Neuronal stem cell (in vitro differentiated cells): ENCODE measurements at regions not wholly inside any gene's neighbourhood (a gene's known extent, or its start where the extent isn't known, plus 50 kb on each side); places are given as distances from the start of the nearest gene placed in this dataset.

Experiments used
- DNase-seq: peaks from one replicate; pipeline ENCODE4 v3.0.0-alpha.2; 2013; ENCODE audit warnings: low spot score
- H2AFZ ChIP-seq: one replicate; pipeline ENCODE4 v1.6.1; 2013; ENCODE audit warnings: mild to moderate bottlenecking, low read length, inconsistent platforms
- H2AK5ac ChIP-seq: 2 replicates; pipeline ENCODE4 v1.6.1; 2013; ENCODE audit warnings: low read depth, mild to moderate bottlenecking, inconsistent platforms, low read length, moderate library complexity, mixed read lengths
- H2BK120ac ChIP-seq: 2 replicates; pipeline ENCODE4 v1.6.1; 2013; ENCODE audit warnings: low read depth, mild to moderate bottlenecking, inconsistent platforms, low read length, moderate library complexity, mixed read lengths
- H2BK12ac ChIP-seq: one replicate; pipeline ENCODE4 v1.6.1; 2013; ENCODE audit warnings: low read length, inconsistent platforms
- H2BK15ac ChIP-seq: 2 replicates; pipeline ENCODE4 v1.6.1; 2013; ENCODE audit warnings: mild to moderate bottlenecking, low read length, inconsistent platforms, mixed read lengths
- H2BK5ac ChIP-seq: one replicate; pipeline ENCODE4 v1.6.1; 2013; ENCODE audit warnings: inconsistent platforms, mild to moderate bottlenecking, low read length, moderate library complexity
- H3K14ac ChIP-seq: one replicate; pipeline ENCODE4 v1.6.1; 2013; ENCODE audit warnings: low read length, inconsistent platforms
- H3K18ac ChIP-seq: 2 replicates; pipeline ENCODE4 v1.6.1; 2013; ENCODE audit warnings: low read length, inconsistent platforms
- H3K23ac ChIP-seq: 2 replicates; pipeline ENCODE4 v1.6.1; 2013; ENCODE audit warnings: low read depth, mild to moderate bottlenecking, mixed read lengths, low read length, inconsistent platforms; ENCODE audit not compliant: poor library complexity
- H3K27ac ChIP-seq: replicated peaks from 3 replicates; pipeline ENCODE4 v1.5.1; 2013; ENCODE audit warnings: low read length, inconsistent platforms
- H3K27me3 ChIP-seq, 3 experiments: 2 replicates each; pipeline ENCODE4 v1.6.1; 2013; ENCODE audit warnings: low read length in 3 of 3, mild to moderate bottlenecking in 2 of 3, inconsistent platforms in 1 of 3, low read depth in 1 of 3, mixed read lengths in 1 of 3, moderate library complexity in 1 of 3; ENCODE audit not compliant: control insufficient read depth in 3 of 3, insufficient read depth in 3 of 3
- H3K36me3 ChIP-seq, 2 donors: replicated peaks in 1 of 2; 2 replicates each; pipeline ENCODE4 v1.6.1; 2013; ENCODE audit warnings: low read length in 2 of 2; ENCODE audit not compliant: control insufficient read depth in 2 of 2, insufficient read depth in 2 of 2
- H3K4ac ChIP-seq: 2 replicates; pipeline ENCODE4 v1.6.1; 2013; ENCODE audit warnings: inconsistent platforms, mild to moderate bottlenecking, low read length, moderate library complexity
- H3K4me1 ChIP-seq, 2 donors: 1 replicate in 1 of 2; 2 replicates in 1 of 2; pipeline ENCODE4 v1.6.1; 2013; ENCODE audit warnings: low read length in 2 of 2, low read depth in 1 of 2; ENCODE audit not compliant: control insufficient read depth in 2 of 2, insufficient read depth in 1 of 2
- H3K4me2 ChIP-seq: one replicate; pipeline ENCODE4 v1.6.1; 2013; ENCODE audit warnings: mild to moderate bottlenecking, low read length, inconsistent platforms; ENCODE audit not compliant: insufficient read depth, poor library complexity, severe bottlenecking
- H3K4me3 ChIP-seq, 2 donors: 2 replicates each; pipeline ENCODE4 v1.5.1; 2013; ENCODE audit warnings: low read length in 2 of 2, mild to moderate bottlenecking in 2 of 2, inconsistent platforms in 1 of 2, moderate library complexity in 1 of 2
- H3K79me1 ChIP-seq: one replicate; pipeline ENCODE4 v1.6.1; 2013; ENCODE audit warnings: low read depth, mild to moderate bottlenecking, inconsistent platforms, low read length, moderate library complexity
- H3K9ac ChIP-seq: one replicate; pipeline ENCODE4 v1.6.1; 2013; ENCODE audit warnings: mild to moderate bottlenecking, low read depth, low read length, inconsistent platforms; ENCODE audit not compliant: poor library complexity
- H3K9me3 ChIP-seq, 2 donors: replicated peaks in 1 of 2; 2 replicates each; pipeline versions ENCODE3 to v1.6.1; 2013; ENCODE audit warnings: low read length in 2 of 2, mild to moderate bottlenecking in 2 of 2, inconsistent platforms in 1 of 2, low read depth in 1 of 2, mixed read lengths in 1 of 2, moderate library complexity in 1 of 2; ENCODE audit not compliant: control insufficient read depth in 2 of 2, insufficient read depth in 1 of 2
- H4K8ac ChIP-seq: one replicate; pipeline ENCODE4 v1.6.1; 2013; ENCODE audit warnings: low read depth, mild to moderate bottlenecking, inconsistent platforms, low read length, moderate library complexity
- H4K91ac ChIP-seq: one replicate; pipeline ENCODE4 v1.6.1; 2013; ENCODE audit warnings: low read length, low read depth, mild to moderate bottlenecking, inconsistent platforms; ENCODE audit not compliant: poor library complexity
- WGBS, 2 donors: extraction: QIAGEN DNeasy Blood & Tissue Kit; methylation state at CpG; one replicate each; pipeline ENCODE4 v1.1.7; 2013; ENCODE audit warnings: missing lambda C conversion rate in 2 of 2, mixed read lengths in 1 of 2; ENCODE audit not compliant: insufficient read length in 2 of 2, insufficient replicate concordance in 1 of 2; ENCODE audit errors: extremely low coverage in 2 of 2; 5-methylcytosine and 5-hydroxymethylcytosine counted together

GRCh38 chr6:121617388-121617787, 181.9 kb downstream of the GJA1 start:
- Histone ChIP-seq H3K9me3 (no peaks in the 10 kb centered on the region), H2AFZ (no peak overlapping the region), H3K23ac (no peak overlapping the region), H3K4me1 (peaks cover 0 to 2% of the 10 kb centered on the region in 2 donors), H3K27ac (no peak overlapping the region), H3K4me2 (no peak overlapping the region), H2BK5ac (no peak overlapping the region), H2AK5ac (no peak overlapping the region), H3K14ac (no peak overlapping the region), H2BK12ac (no peak overlapping the region), H2BK120ac (no peak overlapping the region), H3K4ac (no peak overlapping the region), H4K8ac (no peak overlapping the region), H3K36me3 (no peaks in the 10 kb centered on the region), H4K91ac (no peak overlapping the region), H3K9ac (no peak overlapping the region), H3K4me3 (no peak overlapping the region), H3K79me1 (no peaks in the 10 kb centered on the region), H3K27me3 (no peaks in the 10 kb centered on the region), H3K18ac (no peak overlapping the region), H2BK15ac (no peak overlapping the region)
- no peak for DNase-seq

GRCh38 chr6:121619013-121619412, 183.6 kb downstream of the GJA1 start:
- H3K79me1 ChIP-seq = no peaks in the 10 kb centered on the region
- no peak overlapping the region for H3K4me2 ChIP-seq
- no peaks in the 10 kb centered on the region for H3K9me3 ChIP-seq
- no peak overlapping the region for H4K8ac ChIP-seq
- peaks cover 0 to 2% of the 10 kb centered on the region in 2 donors for H3K4me1 ChIP-seq
- H3K36me3 ChIP-seq = no peaks in the 10 kb centered on the region
- no peak overlapping the region for H2AFZ ChIP-seq
- no peak overlapping the region for H3K27ac ChIP-seq
- no peak overlapping the region for H2BK5ac ChIP-seq
- no peaks in the 10 kb centered on the region for H3K27me3 ChIP-seq
- no peak overlapping the region for H3K23ac ChIP-seq
- no peak overlapping the region for H3K18ac ChIP-seq
- H3K9ac ChIP-seq = no peak overlapping the region
- WGBS, 2 donors = no CpG with 5 or more reads among the region's 2 CpGs
- no peak overlapping the region for H2BK120ac ChIP-seq
- no peak overlapping the region for H3K4ac ChIP-seq
- no peak for DNase-seq
- no peak overlapping the region for H2AK5ac ChIP-seq
- no peak overlapping the region for H4K91ac ChIP-seq
- H2BK12ac ChIP-seq = no peak overlapping the region
- H2BK15ac ChIP-seq = no peak overlapping the region
- no peak overlapping the region for H3K4me3 ChIP-seq
- no peak overlapping the region for H3K14ac ChIP-seq

- Histone ChIP-seq H3K14ac (no peak overlapping the region), H2BK5ac (no peak overlapping the region), H2AFZ (no peak overlapping the region), H4K8ac (no peak overlapping the region), H2BK120ac (no peak overlapping the region), H3K36me3 (no peaks in the 10 kb centered on the region), H2AK5ac (no peak overlapping the region), H3K9me3 (no peaks in the 10 kb centered on the region), H4K91ac (no peak overlapping the region), H3K4me1 (peaks cover 0 to 2% of the 10 kb centered on the region in 2 donors), H3K4me2 (no peak overlapping the region), H3K23ac (no peak overlapping the region), H3K27ac (no peak overlapping the region), H3K27me3 (no peaks in the 10 kb centered on the region), H2BK12ac (no peak overlapping the region), H3K9ac (no peak overlapping the region), H3K18ac (no peak overlapping the region), H3K79me1 (no peaks in the 10 kb centered on the region), H2BK15ac (no peak overlapping the region), H3K4me3 (no peak overlapping the region), H3K4ac (no peak overlapping the region)
- no peak for DNase-seq
- WGBS, 2 donors = no CpG with 5 or more reads among the region's 8 CpGs
Measured at GRCh38 chr6:121619987-121620740, 184.7 kb downstream of the GJA1 start.

- Histone ChIP-seq H2AFZ (no peak overlapping the region), H3K18ac (no peak overlapping the region), H3K4me3 (no peak overlapping the region), H3K23ac (no peak overlapping the region), H3K27me3 (no peaks in the 10 kb centered on the region), H3K27ac (no peak overlapping the region), H4K91ac (no peak overlapping the region), H2AK5ac (no peak overlapping the region), H3K4me2 (no peak overlapping the region), H3K4ac (no peak overlapping the region), H4K8ac (no peak overlapping the region), H3K4me1 (no peaks in the 10 kb centered on the region), H2BK5ac (no peak overlapping the region), H3K14ac (no peak overlapping the region), H2BK120ac (no peak overlapping the region), H3K79me1 (no peaks in the 10 kb centered on the region), H3K36me3 (no peaks in the 10 kb centered on the region), H2BK15ac (no peak overlapping the region), H3K9me3 (peaks cover 0 to 2% of the 10 kb centered on the region in 2 donors), H2BK12ac (no peak overlapping the region), H3K9ac (no peak overlapping the region)
- WGBS, 2 donors = no CpG with 5 or more reads among the region's 2 CpGs
- DNase-seq = no peak
Measured at GRCh38 chr6:121627761-121628160, 192.3 kb downstream of the GJA1 start.
